ENCODE measurements at regions not wholly inside any gene's neighbourhood (a gene's known extent, or its start where the extent isn't known, plus 50 kb on each side); places are given as distances from the start of the nearest gene placed in this dataset.
A peak's percentile ranks its signal among the peaks of the same experiment; 100 is the strongest.
"Not testable (repeated sequence)": the region's sequence is repeated elsewhere in the genome, so short reads cannot be mapped to it uniquely, and the experiment has no call there.

DNA sequence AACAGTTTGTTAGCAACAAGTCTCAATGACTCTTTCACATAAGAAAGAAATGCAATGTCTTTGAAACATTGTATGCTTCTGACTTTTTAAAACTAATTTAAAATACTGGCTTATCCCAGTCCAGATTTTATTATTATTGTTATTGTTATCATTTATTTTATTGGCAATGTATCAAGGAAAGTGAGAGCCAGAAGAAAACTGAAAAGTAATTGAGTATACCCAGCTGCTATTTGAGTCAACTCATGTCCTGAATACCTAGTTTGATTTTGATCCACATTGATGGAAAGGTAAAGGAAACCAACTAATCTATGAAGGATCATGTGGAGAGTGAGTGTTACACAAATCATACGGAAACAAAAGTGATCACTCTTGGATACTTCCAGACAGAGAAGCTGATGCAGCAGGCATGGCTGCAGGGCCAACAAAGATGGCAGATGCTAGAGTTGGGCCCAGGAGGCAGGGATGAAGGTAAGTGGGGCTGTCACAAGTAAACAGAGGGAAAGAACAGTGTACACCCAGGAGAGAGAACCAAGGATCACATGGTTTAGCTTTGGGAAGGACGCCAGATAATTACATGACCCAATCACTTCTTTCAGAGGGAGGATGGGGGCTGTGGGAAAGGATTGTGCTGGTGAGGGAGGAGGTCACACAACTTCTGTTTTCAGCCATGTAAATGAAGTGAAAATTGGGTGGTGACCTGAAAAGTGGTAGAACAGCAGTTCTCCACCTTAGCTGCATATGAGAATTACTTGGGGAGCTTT is 179.2 kb upstream of the NAMPT start:
- DNase-seq (ENCODE audit: low read depth, low spot score) = no peak

GRCh38 chr7:106462914-106463482 is 178.2 kb upstream of the NAMPT start:
- DNase-seq (ENCODE audit: low read depth, low spot score) = no peak

More for the DNA sequence above, 179.2 kb upstream of the NAMPT start:
- no peak overlapping the region for H3K4me3 ChIP-seq (ENCODE audit: low read length)

DNA sequence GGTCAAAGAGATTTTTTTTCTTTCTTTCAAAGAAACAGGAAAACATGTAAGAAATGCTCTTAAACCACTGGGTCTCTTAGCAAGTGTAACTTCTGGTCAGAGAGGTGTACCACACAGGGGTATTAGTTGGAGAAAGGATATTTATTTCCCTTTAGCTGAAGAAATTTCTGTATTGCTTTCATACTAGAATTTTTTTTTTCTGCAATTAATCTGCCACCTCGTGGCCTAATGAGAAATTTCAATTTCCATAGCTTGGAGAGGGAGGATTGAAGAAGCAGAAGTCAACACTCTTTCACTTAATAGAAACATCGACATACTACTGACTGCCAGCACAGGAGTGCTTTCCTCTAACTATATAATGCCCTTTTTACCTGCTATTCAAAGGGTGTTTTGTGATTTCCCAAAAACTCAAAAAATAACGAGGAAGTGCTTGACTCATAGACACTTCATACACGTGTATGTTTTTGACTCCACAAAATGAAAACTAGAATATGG is 177.6 kb upstream of the NAMPT start:
- no peak overlapping the region for H3K4me3 ChIP-seq (ENCODE audit: low read length)
- peak; percentile 19 for DNase-seq (ENCODE audit: low read depth, low spot score)

More at GRCh38 chr7:106462914-106463482, 178.2 kb upstream of the NAMPT start:
- no peak overlapping the region for H3K4me3 ChIP-seq (ENCODE audit: low read length)

GRCh38 chr7:106460792-106461254 is 176.0 kb upstream of the NAMPT start:
- H3K4me3 ChIP-seq (ENCODE audit: low read length) = no peak overlapping the region
- DNase-seq (ENCODE audit: low read depth, low spot score) = no peak

GRCh38 chr7:106459397-106460072 is 174.8 kb upstream of the NAMPT start:
- no peak for DNase-seq (ENCODE audit: low read depth, low spot score)

GRCh38 chr7:106457678-106458077 is 172.9 kb upstream of the NAMPT start:
- H3K4me3 ChIP-seq (ENCODE audit: low read length) = no peak overlapping the region
- DNase-seq (ENCODE audit: low read depth, low spot score) = no peak

More at GRCh38 chr7:106459397-106460072, 174.8 kb upstream of the NAMPT start:
- H3K4me3 ChIP-seq (ENCODE audit: low read length) = no peak overlapping the region

GRCh38 chr7:106456329-106456728 is 171.5 kb upstream of the NAMPT start:
- H3K4me3 ChIP-seq (ENCODE audit: low read length) = no peak overlapping the region
- no peak for DNase-seq (ENCODE audit: low read depth, low spot score)

GRCh38 chr7:106452031-106452851 is 167.5 kb upstream of the NAMPT start:
- DNase-seq (ENCODE audit: low read depth, low spot score) = no peak
- no peak overlapping the region for H3K4me3 ChIP-seq (ENCODE audit: low read length)

- H3K4me3 ChIP-seq (ENCODE audit: low read length) = no peak overlapping the region
- DNase-seq (ENCODE audit: low read depth, low spot score) = no peak
These were observed 166.4 kb upstream of the NAMPT start for GRCh38 chr7:106451171-106451570.

DNA sequence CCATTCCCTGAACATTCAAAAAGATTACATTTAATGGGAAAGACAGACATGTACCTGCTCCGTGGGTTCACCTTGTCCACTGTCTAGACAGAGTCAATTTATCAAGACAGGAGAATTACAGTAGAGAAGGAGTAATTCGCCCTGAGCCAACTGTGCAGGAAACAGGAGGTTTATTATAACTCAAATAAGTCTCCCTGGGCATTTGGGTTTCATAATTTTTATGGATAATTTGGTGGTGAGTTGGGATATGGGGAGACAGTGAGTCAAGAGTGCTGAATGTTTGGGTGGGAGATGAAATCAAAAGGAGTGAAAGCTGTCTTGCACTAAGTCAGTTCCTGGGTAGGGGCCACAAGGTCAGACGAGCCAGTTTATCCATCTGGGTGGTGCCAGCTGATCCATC is 165.9 kb upstream of the NAMPT start:
- DNase-seq (ENCODE audit: low read depth, low spot score) = no peak
- H3K4me3 ChIP-seq (ENCODE audit: low read length) = no peak overlapping the region

DNA sequence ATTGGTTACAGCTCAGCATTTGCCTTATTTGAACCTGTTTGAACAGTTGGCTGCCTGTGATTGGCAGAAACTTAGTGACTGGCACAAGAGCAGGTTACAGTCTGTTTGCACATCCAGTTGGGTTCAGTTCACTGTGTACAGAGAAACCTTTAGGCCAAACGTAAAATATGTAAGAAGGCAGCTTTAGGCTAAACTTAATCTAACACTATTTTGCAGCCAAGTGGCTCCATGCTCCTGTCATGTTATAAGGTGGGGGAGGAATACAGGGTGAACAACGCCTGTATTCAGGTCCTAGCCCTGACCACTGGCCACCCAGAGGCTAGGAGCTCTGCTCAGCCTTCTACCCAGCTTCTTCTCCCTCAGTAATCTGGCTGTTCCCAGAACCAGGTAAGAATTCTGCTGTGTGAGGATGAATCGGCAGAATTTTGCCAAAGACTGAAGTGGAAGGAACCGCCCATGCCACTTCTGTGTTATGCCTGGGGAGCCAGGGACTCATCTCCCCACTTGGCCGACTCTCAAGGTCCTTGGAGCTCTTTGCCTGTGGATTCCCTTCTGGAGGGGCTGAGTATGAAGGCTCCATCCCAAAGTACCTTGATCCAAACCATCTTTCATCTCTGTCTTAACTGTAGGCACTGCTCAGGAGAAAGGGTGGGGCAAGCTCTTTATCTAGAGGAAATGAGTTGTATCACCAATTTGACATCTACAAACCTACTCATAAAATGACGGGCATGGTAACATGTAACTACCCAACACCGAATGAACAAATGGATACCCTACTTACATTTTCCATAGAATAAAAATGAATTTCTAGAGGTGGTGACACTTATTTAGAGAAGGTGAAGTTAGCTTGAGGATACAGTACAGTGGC is 164.4 kb upstream of the NAMPT start:
- no peak for DNase-seq (ENCODE audit: low read depth, low spot score)

GRCh38 chr7:106448346-106448991 is 163.7 kb upstream of the NAMPT start:
- H3K4me3 ChIP-seq (ENCODE audit: low read length) = no peak overlapping the region
- no peak for DNase-seq (ENCODE audit: low read depth, low spot score)

More for the DNA sequence above, 164.4 kb upstream of the NAMPT start:
- no peak overlapping the region for H3K4me3 ChIP-seq (ENCODE audit: low read length)

DNA sequence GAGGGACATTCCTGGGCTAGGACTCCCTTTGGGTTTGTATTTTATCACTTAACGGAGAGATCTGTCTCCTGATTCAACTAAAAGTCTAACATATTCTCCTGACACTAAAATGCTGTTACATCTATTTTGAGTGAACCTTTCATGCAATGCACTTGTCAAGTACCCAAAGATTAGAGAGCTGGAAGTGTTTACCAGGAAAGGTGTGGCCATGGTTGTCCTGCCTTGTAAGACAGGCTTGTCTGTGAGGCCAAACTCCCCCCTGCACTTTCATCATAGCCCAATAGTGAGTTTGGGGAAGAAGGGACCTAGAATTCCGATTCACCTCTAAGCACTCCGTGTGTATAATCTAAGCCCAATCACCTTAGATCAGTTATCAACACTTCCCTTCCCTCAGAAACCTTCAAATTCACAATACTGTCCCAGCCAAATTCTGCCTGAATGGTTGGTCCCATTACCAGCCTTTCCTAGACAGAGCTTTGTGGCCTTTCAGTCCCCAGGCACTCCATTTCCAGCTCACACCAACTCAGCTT is 162.6 kb upstream of the NAMPT start:
- no peak overlapping the region for H3K4me3 ChIP-seq (ENCODE audit: low read length)
- DNase-seq (ENCODE audit: low read depth, low spot score) = no peak

DNA sequence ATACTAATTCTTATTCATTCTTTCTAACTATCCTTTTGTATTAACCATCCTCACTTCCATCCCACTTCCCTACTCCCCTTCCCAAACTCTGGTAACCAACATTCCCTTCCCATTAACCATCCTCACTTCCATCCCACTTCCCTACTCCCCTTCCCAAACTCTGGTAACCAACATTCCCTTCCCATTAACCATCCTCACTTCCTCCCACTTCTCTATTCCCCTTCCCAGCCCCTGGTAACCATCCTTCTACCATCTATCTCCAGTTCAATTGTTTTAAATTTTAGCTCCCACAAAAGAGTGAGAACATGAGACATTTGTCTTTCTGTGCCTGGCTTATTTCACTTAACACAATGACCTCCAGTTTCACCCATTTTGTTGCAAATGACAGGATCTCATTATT is 160.6 kb upstream of the NAMPT start:
- H3K4me3 ChIP-seq (ENCODE audit: low read length); DNase-seq (ENCODE audit: low read depth, low spot score): not testable (repeated sequence)

DNA sequence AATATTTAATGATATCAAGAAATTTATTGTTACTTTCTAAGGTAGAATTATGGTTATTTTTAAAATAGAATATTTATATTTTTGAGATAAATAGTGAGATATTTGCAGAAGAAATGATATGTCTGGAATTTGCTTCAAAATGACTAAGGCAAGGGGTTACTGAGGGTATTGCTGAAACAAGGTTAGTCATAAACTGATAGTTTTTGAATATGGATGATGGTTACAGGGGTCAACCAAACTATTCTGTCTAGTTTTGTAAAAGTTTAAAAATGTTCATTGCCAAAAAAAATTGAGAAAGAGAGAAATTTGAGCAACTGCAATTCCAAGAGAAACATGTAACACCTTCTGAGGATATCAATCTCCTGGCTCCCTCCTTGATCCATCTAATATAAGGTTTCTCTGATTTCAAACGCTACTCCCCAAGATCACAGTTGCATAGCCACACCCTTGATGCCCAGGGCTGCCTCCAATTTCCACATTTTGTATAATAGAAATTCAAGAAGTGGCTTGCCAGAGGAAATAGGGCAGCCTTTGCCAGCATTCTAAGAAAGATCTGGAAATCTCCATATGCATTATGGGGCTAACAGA is 159.4 kb upstream of the NAMPT start:
- DNase-seq (ENCODE audit: low read depth, low spot score) = no peak

DNA sequence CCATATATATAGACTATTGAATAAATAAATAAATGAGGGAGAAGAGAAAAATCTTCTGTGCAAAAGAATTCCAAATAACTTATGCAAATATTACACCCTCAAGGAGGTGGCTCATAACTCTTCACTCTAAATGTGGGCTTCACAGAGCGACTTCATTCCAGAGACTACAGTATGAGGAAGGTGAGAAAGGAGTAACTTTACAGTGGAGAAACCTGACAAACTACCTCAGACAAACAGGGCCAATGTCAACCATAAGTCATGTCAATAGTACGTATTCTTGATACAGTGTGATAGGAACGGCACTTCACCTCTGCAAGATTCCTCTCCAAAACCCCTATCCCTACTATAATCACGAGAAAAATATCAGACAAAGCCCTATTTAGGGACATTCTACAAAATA is 158.4 kb upstream of the NAMPT start:
- no peak for DNase-seq (ENCODE audit: low read depth, low spot score)
- H3K4me3 ChIP-seq (ENCODE audit: low read length) = no peak overlapping the region

More for the DNA sequence above, 159.4 kb upstream of the NAMPT start:
- H3K4me3 ChIP-seq (ENCODE audit: low read length) = no peak overlapping the region

DNA sequence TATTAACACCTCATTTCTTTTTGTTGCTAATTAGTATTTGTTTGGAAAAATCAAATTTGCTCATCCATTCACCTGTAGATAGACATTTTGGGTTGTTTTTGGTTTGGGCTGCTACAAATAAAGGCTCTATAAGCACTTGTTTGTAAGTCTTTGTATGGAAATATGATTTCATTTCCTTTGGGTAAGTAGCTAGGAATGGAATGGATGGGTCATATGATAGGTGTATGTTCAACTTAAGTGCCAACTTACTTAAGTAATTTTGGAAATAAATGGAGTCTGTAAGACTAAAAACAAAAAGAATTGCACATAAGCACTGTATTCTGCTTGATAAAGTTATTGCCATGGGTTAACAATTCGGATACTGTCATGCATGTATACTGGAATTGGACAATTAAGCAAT is 157.7 kb upstream of the NAMPT start:
- DNase-seq (ENCODE audit: low read depth, low spot score) = no peak
- H3K4me3 ChIP-seq (ENCODE audit: low read length) = no peak overlapping the region
